ENCODE measurements at regions not wholly inside any gene's neighbourhood (a gene's known extent, or its start where the extent isn't known, plus 50 kb on each side); places are given as distances from the start of the nearest gene placed in this dataset.

DNA sequence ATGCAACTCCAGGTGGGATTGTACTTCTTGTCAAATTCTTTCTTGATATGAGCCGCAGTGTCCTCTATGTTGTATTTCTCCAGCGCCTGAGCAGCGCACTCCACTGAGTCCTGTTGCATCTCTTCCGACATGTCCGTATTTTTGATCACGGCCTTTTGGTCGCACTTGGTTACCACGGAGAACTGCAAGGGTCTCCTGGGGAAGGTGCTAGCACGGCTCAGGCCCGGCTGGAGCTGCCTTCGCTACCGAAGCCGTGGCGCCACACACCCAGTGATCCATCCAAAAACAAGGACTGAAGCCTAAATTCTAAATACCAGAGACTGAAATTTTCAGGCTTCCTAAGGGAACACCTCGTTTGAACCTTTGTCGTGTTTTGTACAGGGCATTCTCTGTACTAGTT, 194.4 kb upstream of the SEMA3D start:
- no peaks in the 10 kb centered on the region for H3K9me3 ChIP-seq (ENCODE audit: control insufficient read depth in 4 of 4, low read length in 3 of 4)
- H3K27me3 ChIP-seq (ENCODE audit: control insufficient read depth in 4 of 4, insufficient read depth in 4 of 4, low read length in 3 of 4) = no peaks in the 10 kb centered on the region
- H3K4me1 ChIP-seq (ENCODE audit: control insufficient read depth in 4 of 4, insufficient read depth in 4 of 4, low read length in 3 of 4) = no peaks in the 10 kb centered on the region
- no peak overlapping the region for H3K4me3 ChIP-seq (ENCODE audit: low read depth in 1 of 3, low read length in 3 of 3)
- no peak overlapping the region for H3K9ac ChIP-seq (ENCODE audit: low read depth in 1 of 2, low read length in 2 of 2)
- DNase-seq (ENCODE audit: low spot score) = no peak
- H3K36me3 ChIP-seq (ENCODE audit: control insufficient read depth in 4 of 4, insufficient read depth in 3 of 4, low read depth in 1 of 4, low read length in 3 of 4) = no peaks in the 10 kb centered on the region
- WGBS = 93% methylated on average over 16 of the region's 16 CpGs
- no peak overlapping the region for H3K27ac ChIP-seq (ENCODE audit: low read depth in 1 of 2, low read length in 2 of 2)
- TF ChIP-seq NR2F2 (IDR thresholded peaks at IDR 0.05) (no peak), TAF1 (conservative IDR thresholded peaks at IDR 0.05) (no peak), MAX (IDR thresholded peaks at IDR 0.05) (no peak), YY1 (IDR thresholded peaks at IDR 0.05) (no peak), RXRA (IDR thresholded peaks at IDR 0.05) (no peak), FOXA1 (IDR thresholded peaks at IDR 0.05) (no peak), FOXA2 (IDR thresholded peaks at IDR 0.05) (no peak), CTCF (IDR thresholded peaks at IDR 0.05; ENCODE audit: low read depth, low read length, missing input control) (no peak), HNF4A (conservative IDR thresholded peaks at IDR 0.05) (no peak), HNF4G (IDR thresholded peaks at IDR 0.05) (no peak), JUND (IDR thresholded peaks at IDR 0.05) (no peak), RAD21 (IDR thresholded peaks at IDR 0.05) (no peak), SP1 (IDR thresholded peaks at IDR 0.05) (no peak), GABPA (IDR thresholded peaks at IDR 0.05 in 1 of 2, conservative IDR thresholded peaks at IDR 0.05 in 1 of 2) (no peak)
- TF ChIP-seq, protein P1, sequence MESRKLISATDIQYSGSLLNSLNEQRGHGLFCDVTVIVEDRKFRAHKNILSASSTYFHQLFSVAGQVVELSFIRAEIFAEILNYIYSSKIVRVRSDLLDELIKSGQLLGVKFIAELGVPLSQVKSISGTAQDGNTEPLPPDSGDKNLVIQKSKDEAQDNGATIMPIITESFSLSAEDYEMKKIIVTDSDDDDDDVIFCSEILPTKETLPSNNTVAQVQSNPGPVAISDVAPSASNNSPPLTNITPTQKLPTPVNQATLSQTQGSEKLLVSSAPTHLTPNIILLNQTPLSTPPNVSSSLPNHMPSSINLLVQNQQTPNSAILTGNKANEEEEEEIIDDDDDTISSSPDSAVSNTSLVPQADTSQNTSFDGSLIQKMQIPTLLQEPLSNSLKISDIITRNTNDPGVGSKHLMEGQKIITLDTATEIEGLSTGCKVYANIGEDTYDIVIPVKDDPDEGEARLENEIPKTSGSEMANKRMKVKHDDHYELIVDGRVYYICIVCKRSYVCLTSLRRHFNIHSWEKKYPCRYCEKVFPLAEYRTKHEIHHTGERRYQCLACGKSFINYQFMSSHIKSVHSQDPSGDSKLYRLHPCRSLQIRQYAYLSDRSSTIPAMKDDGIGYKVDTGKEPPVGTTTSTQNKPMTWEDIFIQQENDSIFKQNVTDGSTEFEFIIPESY (IDR thresholded peaks at IDR 0.05) = no peak
- TF ChIP-seq, protein P2, sequence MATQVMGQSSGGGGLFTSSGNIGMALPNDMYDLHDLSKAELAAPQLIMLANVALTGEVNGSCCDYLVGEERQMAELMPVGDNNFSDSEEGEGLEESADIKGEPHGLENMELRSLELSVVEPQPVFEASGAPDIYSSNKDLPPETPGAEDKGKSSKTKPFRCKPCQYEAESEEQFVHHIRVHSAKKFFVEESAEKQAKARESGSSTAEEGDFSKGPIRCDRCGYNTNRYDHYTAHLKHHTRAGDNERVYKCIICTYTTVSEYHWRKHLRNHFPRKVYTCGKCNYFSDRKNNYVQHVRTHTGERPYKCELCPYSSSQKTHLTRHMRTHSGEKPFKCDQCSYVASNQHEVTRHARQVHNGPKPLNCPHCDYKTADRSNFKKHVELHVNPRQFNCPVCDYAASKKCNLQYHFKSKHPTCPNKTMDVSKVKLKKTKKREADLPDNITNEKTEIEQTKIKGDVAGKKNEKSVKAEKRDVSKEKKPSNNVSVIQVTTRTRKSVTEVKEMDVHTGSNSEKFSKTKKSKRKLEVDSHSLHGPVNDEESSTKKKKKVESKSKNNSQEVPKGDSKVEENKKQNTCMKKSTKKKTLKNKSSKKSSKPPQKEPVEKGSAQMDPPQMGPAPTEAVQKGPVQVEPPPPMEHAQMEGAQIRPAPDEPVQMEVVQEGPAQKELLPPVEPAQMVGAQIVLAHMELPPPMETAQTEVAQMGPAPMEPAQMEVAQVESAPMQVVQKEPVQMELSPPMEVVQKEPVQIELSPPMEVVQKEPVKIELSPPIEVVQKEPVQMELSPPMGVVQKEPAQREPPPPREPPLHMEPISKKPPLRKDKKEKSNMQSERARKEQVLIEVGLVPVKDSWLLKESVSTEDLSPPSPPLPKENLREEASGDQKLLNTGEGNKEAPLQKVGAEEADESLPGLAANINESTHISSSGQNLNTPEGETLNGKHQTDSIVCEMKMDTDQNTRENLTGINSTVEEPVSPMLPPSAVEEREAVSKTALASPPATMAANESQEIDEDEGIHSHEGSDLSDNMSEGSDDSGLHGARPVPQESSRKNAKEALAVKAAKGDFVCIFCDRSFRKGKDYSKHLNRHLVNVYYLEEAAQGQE (IDR thresholded peaks at IDR 0.05) = no peak
- TF ChIP-seq, protein P3, sequence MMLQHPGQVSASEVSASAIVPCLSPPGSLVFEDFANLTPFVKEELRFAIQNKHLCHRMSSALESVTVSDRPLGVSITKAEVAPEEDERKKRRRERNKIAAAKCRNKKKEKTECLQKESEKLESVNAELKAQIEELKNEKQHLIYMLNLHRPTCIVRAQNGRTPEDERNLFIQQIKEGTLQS (IDR thresholded peaks at IDR 0.05) = no peak

DNA sequence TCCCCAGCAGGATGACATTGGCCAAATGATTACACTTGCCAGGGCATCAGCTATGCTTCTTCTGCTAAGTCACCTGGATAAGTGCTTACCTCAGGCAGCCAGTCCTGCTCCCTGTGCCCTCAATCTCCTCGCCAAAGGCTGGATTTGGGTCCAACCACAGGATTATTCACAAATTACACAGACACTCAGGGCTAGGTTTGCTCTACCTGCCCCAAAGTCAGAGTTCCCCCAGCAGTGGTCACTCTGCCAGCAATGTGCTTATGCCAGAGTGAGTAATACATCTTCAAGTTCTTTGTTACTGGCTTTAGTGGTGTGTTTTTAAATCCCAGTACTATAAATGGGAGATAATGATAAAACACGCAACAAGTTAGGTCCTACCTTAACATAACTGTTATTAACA, 189.7 kb upstream of the SEMA3D start:
- no peaks in the 10 kb centered on the region for H3K36me3 ChIP-seq (ENCODE audit: control insufficient read depth in 4 of 4, insufficient read depth in 3 of 4, low read depth in 1 of 4, low read length in 3 of 4)
- H3K27ac ChIP-seq (ENCODE audit: low read depth in 1 of 2, low read length in 2 of 2) = no peak overlapping the region
- no peak overlapping the region for H3K4me3 ChIP-seq (ENCODE audit: low read depth in 1 of 3, low read length in 3 of 3)
- WGBS = 87% methylated on average over 2 of the region's 2 CpGs
- DNase-seq (ENCODE audit: low spot score) = no peak
- no peaks in the 10 kb centered on the region for H3K9me3 ChIP-seq (ENCODE audit: control insufficient read depth in 4 of 4, low read length in 3 of 4)
- no peaks in the 10 kb centered on the region for H3K27me3 ChIP-seq (ENCODE audit: control insufficient read depth in 4 of 4, insufficient read depth in 4 of 4, low read length in 3 of 4)
- H3K9ac ChIP-seq (ENCODE audit: low read depth in 1 of 2, low read length in 2 of 2) = no peak overlapping the region
- TF ChIP-seq JUND (IDR thresholded peaks at IDR 0.05) (no peak), MAX (IDR thresholded peaks at IDR 0.05) (no peak), YY1 (IDR thresholded peaks at IDR 0.05) (no peak)
- TF ChIP-seq, protein P2 (IDR thresholded peaks at IDR 0.05) = no peak
- no peaks in the 10 kb centered on the region for H3K4me1 ChIP-seq (ENCODE audit: control insufficient read depth in 4 of 4, insufficient read depth in 4 of 4, low read length in 3 of 4)

Measured in liver (tissue), 8 donors.